ENCODE measurements at regions not wholly inside any gene's neighbourhood (a gene's known extent, or its start where the extent isn't known, plus 50 kb on each side); places are given as distances from the start of the nearest gene placed in this dataset.

DNA sequence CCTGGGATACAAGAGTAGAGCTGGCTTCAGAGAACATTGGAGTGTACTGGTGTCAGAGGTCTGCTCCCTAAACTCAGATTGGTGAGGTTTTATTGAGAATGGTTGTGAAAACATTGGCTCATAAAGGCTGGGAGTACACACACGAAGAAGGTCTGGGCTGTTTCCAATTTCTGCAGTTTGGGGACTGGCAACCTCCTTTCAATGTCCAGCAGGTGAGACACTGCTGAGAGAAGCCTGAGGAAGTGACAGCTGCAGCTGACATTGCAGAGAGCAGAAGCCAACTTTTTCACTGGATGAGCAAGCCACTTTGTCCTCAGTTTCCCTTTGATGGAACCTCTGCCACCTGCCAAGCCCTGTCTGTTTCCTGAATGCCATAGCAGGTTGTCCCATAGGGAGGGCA, 346.6 kb upstream of the SPRED2 start:
- Histone ChIP-seq H3K4me3 (ENCODE audit: control extremely low read depth in 1 of 5, extremely low read depth in 1 of 5, insufficient read depth in 1 of 5, low read depth in 2 of 5, low read length in 4 of 5) (no peak overlapping the region), H4K20me1 (ENCODE audit: control insufficient read depth, insufficient read depth, low read length, poor library complexity, severe bottlenecking) (no peaks in the 10 kb centered on the region), H3K79me2 (ENCODE audit: control insufficient read depth, insufficient read depth, low read length) (no peaks in the 10 kb centered on the region), H3K27ac (ENCODE audit: low read length in 2 of 2) (no peak overlapping the region), H3K27me3 (replicated peaks in 1 of 4; ENCODE audit: control extremely low read depth in 1 of 4, control insufficient read depth in 3 of 4, insufficient read depth in 4 of 4, low read length in 3 of 4) (no peaks in the 10 kb centered on the region), H3K36me3 (replicated peaks in 1 of 2; ENCODE audit: control extremely low read depth in 1 of 2, control insufficient read depth in 1 of 2, extremely low read depth in 1 of 2, insufficient read depth in 2 of 2, low read length in 1 of 2) (no peaks in the 10 kb centered on the region), H3K4me1 (ENCODE audit: control insufficient read depth in 2 of 2, insufficient read depth in 2 of 2, low read length in 2 of 2) (no peaks in the 10 kb centered on the region), H3K9me3 (ENCODE audit: control extremely low read depth in 1 of 3, control insufficient read depth in 2 of 3, insufficient read depth in 1 of 3, low read length in 2 of 3) (no peaks in the 10 kb centered on the region), H2AFZ (ENCODE audit: insufficient read depth, low read depth, low read length, poor library complexity, severe bottlenecking) (no peak overlapping the region), H3K4me2 (replicated peaks; ENCODE audit: low read depth, low read length, poor library complexity, severe bottlenecking) (no peak overlapping the region), H3K9ac (ENCODE audit: low read length) (no peak overlapping the region)
- intact Hi-C loops (cut with micrococcal nuclease) = no loop called here
- Mint-ChIP-seq H3K9me3 (ENCODE audit: insufficient read depth) (no peaks in the 10 kb centered on the region), H3K27ac (no peak overlapping the region), H3K4me3 (no peak overlapping the region), H3K27me3 (peaks cover 23% of the 10 kb centered on the region), H3K4me1 (no peaks in the 10 kb centered on the region)
- no peak for TF ChIP-seq EZH2 (IDR thresholded peaks at IDR 0.05; ENCODE audit: borderline replicate concordance, insufficient read depth, low read depth, low read length, poor library complexity, severe bottlenecking)
- TF ChIP-seq, protein P1, sequence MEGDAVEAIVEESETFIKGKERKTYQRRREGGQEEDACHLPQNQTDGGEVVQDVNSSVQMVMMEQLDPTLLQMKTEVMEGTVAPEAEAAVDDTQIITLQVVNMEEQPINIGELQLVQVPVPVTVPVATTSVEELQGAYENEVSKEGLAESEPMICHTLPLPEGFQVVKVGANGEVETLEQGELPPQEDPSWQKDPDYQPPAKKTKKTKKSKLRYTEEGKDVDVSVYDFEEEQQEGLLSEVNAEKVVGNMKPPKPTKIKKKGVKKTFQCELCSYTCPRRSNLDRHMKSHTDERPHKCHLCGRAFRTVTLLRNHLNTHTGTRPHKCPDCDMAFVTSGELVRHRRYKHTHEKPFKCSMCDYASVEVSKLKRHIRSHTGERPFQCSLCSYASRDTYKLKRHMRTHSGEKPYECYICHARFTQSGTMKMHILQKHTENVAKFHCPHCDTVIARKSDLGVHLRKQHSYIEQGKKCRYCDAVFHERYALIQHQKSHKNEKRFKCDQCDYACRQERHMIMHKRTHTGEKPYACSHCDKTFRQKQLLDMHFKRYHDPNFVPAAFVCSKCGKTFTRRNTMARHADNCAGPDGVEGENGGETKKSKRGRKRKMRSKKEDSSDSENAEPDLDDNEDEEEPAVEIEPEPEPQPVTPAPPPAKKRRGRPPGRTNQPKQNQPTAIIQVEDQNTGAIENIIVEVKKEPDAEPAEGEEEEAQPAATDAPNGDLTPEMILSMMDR (IDR thresholded peaks at IDR 0.05) = no peak
- WGBS (ENCODE audit: insufficient coverage) = 50% methylated on average over 1 of the region's 1 CpG
- CTCF ChIA-PET = no interaction called here
- ATAC-seq (ENCODE audit: low read depth) (no peak), DNase-seq (no peak)
- POLR2A ChIA-PET = no interaction called here

DNA sequence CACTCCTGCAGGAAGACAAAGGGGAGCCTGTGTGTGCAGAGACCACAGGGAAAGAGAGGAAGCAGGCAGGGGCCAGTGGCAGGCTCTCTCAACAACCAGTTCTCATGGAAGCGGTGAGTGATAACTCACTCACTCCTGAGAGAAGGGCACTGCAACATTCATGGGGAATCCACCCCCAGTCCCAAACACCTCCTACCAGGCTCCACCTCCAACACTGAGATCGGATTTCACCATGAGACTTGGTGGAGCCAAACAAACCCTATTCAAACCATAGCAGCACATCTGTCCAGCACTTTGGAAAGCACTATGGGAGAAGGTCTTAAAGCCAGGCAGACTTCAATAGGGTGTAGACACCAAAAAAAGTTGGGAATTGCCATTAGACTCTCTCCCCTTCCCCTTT, 345.7 kb upstream of the SPRED2 start:
- intact Hi-C loops (cut with micrococcal nuclease) = no loop called here
- no peak overlapping the region for H3K4me2 ChIP-seq (replicated peaks; ENCODE audit: low read depth, low read length, poor library complexity, severe bottlenecking)
- H2AFZ ChIP-seq (ENCODE audit: insufficient read depth, low read depth, low read length, poor library complexity, severe bottlenecking) = no peak overlapping the region
- TF ChIP-seq, protein P1 (IDR thresholded peaks at IDR 0.05) = no peak
- TF ChIP-seq EZH2 (IDR thresholded peaks at IDR 0.05; ENCODE audit: borderline replicate concordance, insufficient read depth, low read depth, low read length, poor library complexity, severe bottlenecking) = no peak
- CTCF ChIA-PET = no interaction called here
- H3K4me1 ChIP-seq (ENCODE audit: control insufficient read depth in 2 of 2, insufficient read depth in 2 of 2, low read length in 2 of 2) = no peaks in the 10 kb centered on the region
- POLR2A ChIA-PET = no interaction called here
- 100% methylated on average over 1 of the region's 2 CpGs for WGBS (ENCODE audit: insufficient coverage)
- no peak overlapping the region for H3K4me3 ChIP-seq (ENCODE audit: control extremely low read depth in 1 of 5, extremely low read depth in 1 of 5, insufficient read depth in 1 of 5, low read depth in 2 of 5, low read length in 4 of 5)
- Mint-ChIP-seq H3K27ac (no peak overlapping the region), H3K9me3 (ENCODE audit: insufficient read depth) (no peaks in the 10 kb centered on the region), H3K4me3 (no peak overlapping the region), H3K27me3 (peaks cover 23% of the 10 kb centered on the region), H3K4me1 (no peaks in the 10 kb centered on the region)
- no peak overlapping the region for H3K9ac ChIP-seq (ENCODE audit: low read length)
- no peak for DNase-seq
- ATAC-seq (ENCODE audit: low read depth) = no peak
- no peaks in the 10 kb centered on the region for H3K36me3 ChIP-seq (replicated peaks in 1 of 2; ENCODE audit: control extremely low read depth in 1 of 2, control insufficient read depth in 1 of 2, extremely low read depth in 1 of 2, insufficient read depth in 2 of 2, low read length in 1 of 2)
- H4K20me1 ChIP-seq (ENCODE audit: control insufficient read depth, insufficient read depth, low read length, poor library complexity, severe bottlenecking) = no peaks in the 10 kb centered on the region
- no peaks in the 10 kb centered on the region for H3K79me2 ChIP-seq (ENCODE audit: control insufficient read depth, insufficient read depth, low read length)
- H3K27me3 ChIP-seq (replicated peaks in 1 of 4; ENCODE audit: control extremely low read depth in 1 of 4, control insufficient read depth in 3 of 4, insufficient read depth in 4 of 4, low read length in 3 of 4) = no peaks in the 10 kb centered on the region
- no peak overlapping the region for H3K27ac ChIP-seq (ENCODE audit: low read length in 2 of 2)
- H3K9me3 ChIP-seq (ENCODE audit: control extremely low read depth in 1 of 3, control insufficient read depth in 2 of 3, insufficient read depth in 1 of 3, low read length in 2 of 3) = no peaks in the 10 kb centered on the region

Data from B cell (primary cell).